Myocyte (in vitro differentiated cells): ENCODE measurements at regions not wholly inside any gene's neighbourhood (a gene's known extent, or its start where the extent isn't known, plus 50 kb on each side); places are given as distances from the start of the nearest gene placed in this dataset.
A peak's percentile ranks its signal among the peaks of the same experiment; 100 is the strongest.
"Not testable (repeated sequence)": the region's sequence is repeated elsewhere in the genome, so short reads cannot be mapped to it uniquely, and the experiment has no call there.

Experiments
- DNase-seq: peaks from one replicate; pipeline ENCODE4 v3.0.0-alpha.2; 2012; ENCODE audit warnings: low read depth

GRCh38 chr9:41771693-41772092 is 357.5 kb downstream of the CNTNAP3B start:
- DNase-seq = not testable (repeated sequence)

GRCh38 chr9:41754822-41755221 is 374.4 kb downstream of the CNTNAP3B start:
- DNase-seq = not testable (repeated sequence)

- DNase-seq = not testable (repeated sequence)
These were observed 374.8 kb downstream of the CNTNAP3B start for GRCh38 chr9:41754403-41754802.

GRCh38 chr9:41741897-41742296 is 387.3 kb downstream of the CNTNAP3B start:
- not testable (repeated sequence) for DNase-seq

GRCh38 chr9:41741173-41741572 is 388.1 kb downstream of the CNTNAP3B start:
- DNase-seq = not testable (repeated sequence)

GRCh38 chr9:41738681-41739080 is 390.5 kb downstream of the CNTNAP3B start:
- not testable (repeated sequence) for DNase-seq

- DNase-seq = not testable (repeated sequence)
These were observed 430.0 kb downstream of the CNTNAP3B start for GRCh38 chr9:41699190-41699589.

GRCh38 chr9:41697080-41697479 is 432.1 kb downstream of the CNTNAP3B start:
- not testable (repeated sequence) for DNase-seq

- not testable (repeated sequence) for DNase-seq
These were observed 449.9 kb downstream of the CNTNAP3B start for GRCh38 chr9:41679312-41679711.

GRCh38 chr9:41663497-41664036 is 465.7 kb downstream of the CNTNAP3B start:
- not testable (repeated sequence) for DNase-seq

GRCh38 chr9:41658706-41659105 is 469.6 kb upstream of the ZNG1F start:
- not testable (repeated sequence) for DNase-seq

GRCh38 chr9:41658116-41658515 is 469.0 kb upstream of the ZNG1F start:
- not testable (repeated sequence) for DNase-seq

GRCh38 chr9:41657141-41657540 is 468.0 kb upstream of the ZNG1F start:
- not testable (repeated sequence) for DNase-seq

- DNase-seq = not testable (repeated sequence)
These were observed 466.0 kb upstream of the ZNG1F start for GRCh38 chr9:41655071-41655554.

- DNase-seq = not testable (repeated sequence)
These were observed 465.2 kb upstream of the ZNG1F start for GRCh38 chr9:41654349-41654748.

GRCh38 chr9:41653560-41654340 is 464.6 kb upstream of the ZNG1F start:
- not testable (repeated sequence) for DNase-seq

- not testable (repeated sequence) for DNase-seq
These were observed 463.7 kb upstream of the ZNG1F start for GRCh38 chr9:41652800-41653199.

- not testable (repeated sequence) for DNase-seq
These were observed 463.1 kb upstream of the ZNG1F start for GRCh38 chr9:41652100-41652713.

- not testable (repeated sequence) for DNase-seq
These were observed 461.0 kb upstream of the ZNG1F start for GRCh38 chr9:41650086-41650485.

GRCh38 chr9:41648564-41648963 is 459.4 kb upstream of the ZNG1F start:
- peak; percentile 5 for DNase-seq

GRCh38 chr9:41646246-41646645 is 457.1 kb upstream of the ZNG1F start:
- DNase-seq = not testable (repeated sequence)
